GM20000 (cell line): ENCODE measurements at regions not wholly inside any gene's neighbourhood (a gene's known extent, or its start where the extent isn't known, plus 50 kb on each side); places are given as distances from the start of the nearest gene placed in this dataset.

Experiments used
- DNase-seq: peaks from one replicate; pipeline ENCODE4 v3.0.0; 2012; ENCODE audit warnings: low spot score
- CTCF ChIP-seq: IDR thresholded peaks from 2 replicates; pipeline ENCODE4 v1.5.1; 2012; ENCODE audit warnings: mild to moderate bottlenecking, control low read depth; ENCODE audit errors: extremely low read depth, missing control alignments

- TF ChIP-seq CTCF: no peak
- no peak for DNase-seq
Measured at GRCh38 chr11:110973401-110973980, 261.3 kb upstream of the ARHGAP20 start.

GRCh38 chr11:110972640-110973039 is 260.4 kb upstream of the ARHGAP20 start:
- no peak for TF ChIP-seq CTCF
- no peak for DNase-seq

DNA sequence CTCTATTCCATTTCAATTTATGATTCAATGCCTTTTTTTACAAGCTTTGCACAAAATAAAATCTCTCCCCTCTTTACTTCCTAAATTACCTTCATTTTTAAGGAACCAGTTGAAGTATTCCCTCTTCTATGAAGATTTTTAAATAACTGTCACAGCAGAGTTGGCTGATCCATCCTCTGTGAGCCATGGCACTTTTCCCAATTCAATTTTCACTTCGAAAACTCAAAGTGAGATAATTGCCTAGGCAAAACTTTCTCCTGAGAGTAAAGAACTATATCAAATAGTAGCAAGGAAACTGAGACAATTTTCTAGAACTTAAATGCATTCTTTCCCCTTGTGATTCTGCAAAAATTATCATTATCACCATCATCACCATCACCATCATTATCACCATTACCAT is 259.9 kb upstream of the ARHGAP20 start:
- no peak for TF ChIP-seq CTCF
- DNase-seq: no peak

DNA sequence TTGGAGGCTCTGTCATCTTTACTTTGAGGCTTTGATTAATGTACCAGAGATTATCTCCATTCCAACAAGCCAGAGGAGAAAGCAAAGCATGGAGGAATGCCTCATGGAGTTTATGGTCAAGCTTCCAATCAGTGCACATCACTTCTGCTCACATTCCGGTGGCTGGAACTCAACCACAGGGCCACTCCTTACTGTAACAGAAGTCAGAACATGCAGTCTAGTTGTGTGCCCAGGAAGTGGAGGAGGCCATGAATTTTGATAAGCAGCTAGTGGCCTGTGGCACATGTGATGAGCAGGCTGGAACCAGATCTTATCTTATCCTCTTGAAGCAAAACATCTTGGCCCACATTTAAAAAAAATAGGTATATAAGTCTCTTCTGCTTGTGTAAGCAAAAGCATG is 258.9 kb upstream of the ARHGAP20 start:
- no peak for DNase-seq
- no peak for TF ChIP-seq CTCF

GRCh38 chr11:110968348-110969062 is 256.3 kb upstream of the ARHGAP20 start:
- no peak for DNase-seq
- no peak for TF ChIP-seq CTCF

GRCh38 chr11:110966131-110966530 is 253.9 kb upstream of the ARHGAP20 start:
- no peak for DNase-seq
- TF ChIP-seq CTCF: no peak

DNA sequence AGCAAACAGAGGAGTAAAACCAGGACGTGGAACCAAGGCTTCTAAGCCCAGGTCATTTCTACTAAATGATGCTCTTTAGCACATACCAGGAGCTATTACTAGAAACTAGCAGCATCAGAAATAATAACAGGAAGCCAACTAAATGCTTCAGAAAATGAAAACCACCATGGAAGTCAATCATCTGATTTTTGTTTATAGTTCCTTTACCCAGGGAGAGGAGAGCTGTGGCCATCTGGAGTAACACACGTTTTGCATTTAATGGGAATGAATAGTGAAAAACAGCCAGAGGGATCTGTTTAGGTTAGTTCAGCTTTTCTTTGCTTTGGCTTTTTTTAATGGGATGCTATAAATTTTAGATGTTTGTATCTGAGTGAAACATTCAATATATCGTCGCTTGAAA is 250.7 kb upstream of the ARHGAP20 start:
- no peak for DNase-seq
- no peak for TF ChIP-seq CTCF
